Keratinocyte (primary cell): ENCODE measurements at regions not wholly inside any gene's neighbourhood (a gene's known extent, or its start where the extent isn't known, plus 50 kb on each side); places are given as distances from the start of the nearest gene placed in this dataset.

Experiments
- CTCF ChIP-seq, 3 experiments: IDR thresholded peaks in 1 of 3; conservative IDR thresholded peaks in 1 of 3; optimal IDR thresholded peaks in 1 of 3; 2 replicates in 2 of 3; 3 replicates in 1 of 3; pipeline versions ENCODE3 to v1.5.1; 2011; ENCODE audit warnings: low read length in 3 of 3, mild to moderate bottlenecking in 3 of 3, moderate library complexity in 2 of 3, control low read depth in 1 of 3, inconsistent platforms in 1 of 3; ENCODE audit not compliant: insufficient read depth in 2 of 3; ENCODE audit errors: extremely low read depth in 1 of 3
- EZH2 ChIP-seq: IDR thresholded peaks from one replicate; pipeline ENCODE4 v1.6.1; 2012; ENCODE audit warnings: inconsistent platforms, mild to moderate bottlenecking, low read length, moderate library complexity

GRCh38 chr3:182349051-182349450, 444.3 kb upstream of the ATP11B start:
- TF ChIP-seq CTCF (optimal IDR thresholded peaks at IDR 0.05 in 1 of 3, IDR thresholded peaks at IDR 0.05 in 1 of 3, conservative IDR thresholded peaks at IDR 0.05 in 1 of 3; ENCODE audit: extremely low read depth in 1 of 3, insufficient read depth in 2 of 3, low read length in 3 of 3) (no peak), EZH2 (no peak)
